HEK293 (cell line): ENCODE measurements at regions not wholly inside any gene's neighbourhood (a gene's known extent, or its start where the extent isn't known, plus 50 kb on each side); places are given as distances from the start of the nearest gene placed in this dataset.

Experiments
- CTCF ChIA-PET: fragments of 350-600 bp; formaldehyde crosslinking; extraction: SDS; loops from one replicate; lab custom pipeline; 2021; ENCODE audit warnings: antibody characterized with exemption; lab: Yijun Ruan, JAX
- POLR2A ChIA-PET: fragments of 300-600 bp; formaldehyde crosslinking; extraction: SDS; loops from one replicate; lab custom pipeline; 2020; ENCODE audit warnings: antibody characterized with exemption, inconsistent platforms; lab: Yijun Ruan, JAX
- H3K27ac ChIP-seq: fragments of 200-500 bp; sonication (Bioruptor generic); 2 replicates; pipeline ENCODE4 v1.5.1; 2014; ENCODE audit warnings: low read depth, low read length, control low read depth, inconsistent platforms; ENCODE audit errors: extremely low read depth
- H3K36me3 ChIP-seq, 2 experiments: fragments of 200-500 bp in 1 of 2; sonication (Bioruptor generic) in 1 of 2; 1 replicate in 1 of 2; 2 replicates in 1 of 2; pipeline ENCODE4 v1.5.1; 2014 to 2017; ENCODE audit warnings: inconsistent platforms in 2 of 2, low read length in 2 of 2; ENCODE audit not compliant: control insufficient read depth in 2 of 2, insufficient read depth in 1 of 2
- H3K4me1 ChIP-seq: fragments of 200-500 bp; sonication (Bioruptor generic); 2 replicates; pipeline ENCODE4 v1.5.1; 2014; ENCODE audit warnings: mild to moderate bottlenecking, low read length, inconsistent platforms; ENCODE audit not compliant: control insufficient read depth, insufficient read depth
- H3K4me3 ChIP-seq: 2 replicates; pipeline ENCODE4 v1.5.1; 2011; ENCODE audit warnings: low read depth, mild to moderate bottlenecking, control low read depth, low read length, moderate library complexity
- H3K9me3 ChIP-seq: fragments of 200-500 bp; sonication (Bioruptor generic); 2 replicates; pipeline ENCODE4 v1.5.1; 2014; ENCODE audit warnings: low read depth, low read length, inconsistent platforms; ENCODE audit not compliant: control insufficient read depth, insufficient read depth
- ATF2 ChIP-seq: fragments of 450-650 bp; formaldehyde crosslinking; IDR thresholded peaks from 2 replicates; pipeline ENCODE4 v1.5.1; 2016; ENCODE audit warnings: missing biosample characterization, missing genetic modification characterization, low read depth
- BCL11B ChIP-seq: fragments of 450-650 bp; formaldehyde crosslinking; IDR thresholded peaks from 2 replicates; pipeline ENCODE4 v1.5.1; 2016; ENCODE audit warnings: low read depth, missing biosample characterization, missing genetic modification characterization
- KLF1 ChIP-seq: fragments of 450-650 bp; formaldehyde crosslinking; IDR thresholded peaks from 2 replicates; pipeline ENCODE4 v1.5.1; 2016; ENCODE audit warnings: missing biosample characterization, missing genetic modification characterization
- KLF10 ChIP-seq: fragments of 450-650 bp; IDR thresholded peaks from 2 replicates; pipeline ENCODE4 v1.5.1; 2018; ENCODE audit warnings: missing biosample characterization, mild to moderate bottlenecking, missing genetic modification characterization
- KLF7 ChIP-seq: fragments of 450-650 bp; formaldehyde crosslinking; IDR thresholded peaks from 2 replicates; pipeline ENCODE4 v1.5.1; 2016; ENCODE audit warnings: missing biosample characterization, missing genetic modification characterization, borderline replicate concordance
- SETDB1 ChIP-seq: IDR thresholded peaks from one replicate; pipeline ENCODE4 v1.6.1; 2017; ENCODE audit warnings: mild to moderate bottlenecking, low read length, moderate library complexity, mixed read lengths; ENCODE audit not compliant: insufficient read length
- SP3 ChIP-seq: fragments of 450-650 bp; formaldehyde crosslinking; IDR thresholded peaks from 2 replicates; pipeline ENCODE4 v1.5.1; 2016; ENCODE audit warnings: missing biosample characterization, missing genetic modification characterization
- WT1 ChIP-seq: fragments of 450-650 bp; formaldehyde crosslinking; IDR thresholded peaks from 2 replicates; pipeline ENCODE4 v1.5.1; 2016; ENCODE audit warnings: missing biosample characterization, missing genetic modification characterization
- ZBTB1 ChIP-seq: fragments of 450-650 bp; formaldehyde crosslinking; IDR thresholded peaks from 2 replicates; pipeline ENCODE4 v1.5.1; 2016; ENCODE audit warnings: missing biosample characterization, missing genetic modification characterization
- ZFP3 ChIP-seq: fragments of 450-650 bp; formaldehyde crosslinking; IDR thresholded peaks from 2 replicates; pipeline ENCODE4 v1.5.1; 2016; ENCODE audit warnings: low read depth, missing biosample characterization, missing genetic modification characterization
- ZNF114 ChIP-seq: fragments of 450-650 bp; formaldehyde crosslinking; IDR thresholded peaks from 2 replicates; pipeline ENCODE4 v1.5.0; 2017; ENCODE audit warnings: missing biosample characterization, missing genetic modification characterization
- ZNF138 ChIP-seq: fragments of 450-650 bp; formaldehyde crosslinking; IDR thresholded peaks from 2 replicates; pipeline ENCODE4 v1.5.1; 2016; ENCODE audit warnings: missing biosample characterization, missing genetic modification characterization, borderline replicate concordance
- ZNF140 ChIP-seq: fragments of 450-650 bp; formaldehyde crosslinking; IDR thresholded peaks from 2 replicates; pipeline ENCODE4 v1.5.1; 2016; ENCODE audit warnings: missing biosample characterization, missing genetic modification characterization
- ZNF239 ChIP-seq: fragments of 450-650 bp; formaldehyde crosslinking; IDR thresholded peaks from 2 replicates; pipeline ENCODE4 v1.5.1; 2016; ENCODE audit warnings: missing biosample characterization, missing genetic modification characterization
- ZNF266 ChIP-seq: fragments of 450-650 bp; formaldehyde crosslinking; IDR thresholded peaks from 2 replicates; pipeline ENCODE4 v1.5.1; 2016; ENCODE audit warnings: missing biosample characterization, missing genetic modification characterization, low read depth
- ZNF280C ChIP-seq: fragments of 450-650 bp; formaldehyde crosslinking; IDR thresholded peaks from 2 replicates; pipeline ENCODE4 v1.5.1; 2016; ENCODE audit warnings: missing biosample characterization, missing genetic modification characterization
- ZNF394 ChIP-seq: fragments of 450-650 bp; formaldehyde crosslinking; IDR thresholded peaks from 2 replicates; pipeline ENCODE4 v1.5.1; 2016; ENCODE audit warnings: missing biosample characterization, missing genetic modification characterization, mild to moderate bottlenecking, moderate library complexity, borderline replicate concordance
- ZNF518A ChIP-seq: fragments of 450-650 bp; formaldehyde crosslinking; conservative IDR thresholded peaks from 2 replicates; pipeline ENCODE4 v1.5.1; 2016; ENCODE audit warnings: low read depth, missing biosample characterization, missing genetic modification characterization
- ZNF645 ChIP-seq: fragments of 450-650 bp; formaldehyde crosslinking; IDR thresholded peaks from 2 replicates; pipeline ENCODE4; 2016; ENCODE audit warnings: missing biosample characterization, missing genetic modification characterization
- ZNF658 ChIP-seq: fragments of 450-650 bp; formaldehyde crosslinking; IDR thresholded peaks from 2 replicates; pipeline ENCODE4; 2016; ENCODE audit warnings: missing biosample characterization, missing genetic modification characterization
- ZNF76 ChIP-seq: fragments of 450-650 bp; formaldehyde crosslinking; IDR thresholded peaks from 2 replicates; pipeline ENCODE4; 2016; ENCODE audit warnings: low read depth, missing biosample characterization, missing genetic modification characterization, borderline replicate concordance
- ZSCAN30 ChIP-seq: fragments of 450-650 bp; IDR thresholded peaks from 2 replicates; pipeline ENCODE4 v1.5.1; 2018; ENCODE audit warnings: missing biosample characterization, mild to moderate bottlenecking, missing genetic modification characterization, moderate library complexity

- CTCF ChIA-PET: interaction anchor here (0.6 kb wide), 1 partner anchor 140 kb away, joined by 3 read pairs; no protein-coding TSS in a partner anchor
- H3K27ac ChIP-seq: no peak overlapping the region
Measured at GRCh38 chr4:62191451-62192240, 991.5 kb downstream of the ADGRL3 start.

GRCh38 chr4:62170235-62170634, 970.1 kb downstream of the ADGRL3 start:
- no peak for TF ChIP-seq ZSCAN30 (tag by site-specific recombination)
- no peak for TF ChIP-seq SETDB1
- TF ChIP-seq ZFP3: no peak
- TF ChIP-seq KLF10 (tag by site-specific recombination): no peak
- no peak for TF ChIP-seq ZNF280C (tag by site-specific recombination)
- no peak for TF ChIP-seq ZNF658
- no peak for TF ChIP-seq ZNF114
- no peak for TF ChIP-seq ZNF140
- no peaks in the 10 kb centered on the region for H3K36me3 ChIP-seq
- ChIA-PET POLR2A (no interaction called here), CTCF (no interaction called here)
- no peaks in the 10 kb centered on the region for H3K9me3 ChIP-seq
- H3K27ac ChIP-seq: no peak overlapping the region
- H3K4me3 ChIP-seq: no peak overlapping the region
- H3K4me1 ChIP-seq: no peaks in the 10 kb centered on the region

More at GRCh38 chr4:62191451-62192240, 991.5 kb downstream of the ADGRL3 start:
- Histone ChIP-seq H3K9me3 (no peaks in the 10 kb centered on the region), H3K36me3 (no peaks in the 10 kb centered on the region), H3K4me1 (no peaks in the 10 kb centered on the region), H3K4me3 (no peak overlapping the region)
- POLR2A ChIA-PET: no interaction called here
- no peak for TF ChIP-seq ZBTB1 (tag by site-specific recombination)
- TF ChIP-seq ZNF239 (tag by site-specific recombination): no peak
- no peak for TF ChIP-seq ZNF266 (tag by site-specific recombination)
- no peak for TF ChIP-seq ZNF645 (tag by site-specific recombination)
- no peak for TF ChIP-seq WT1 (tag by site-specific recombination)
- no peak for TF ChIP-seq ZNF394 (tag by site-specific recombination)
- TF ChIP-seq ZNF138: no peak
- no peak for TF ChIP-seq ZNF140
- no peak for TF ChIP-seq BCL11B
- no peak for TF ChIP-seq ATF2 (tag by site-specific recombination)

GRCh38 chr4:62168681-62169080, 968.6 kb downstream of the ADGRL3 start:
- POLR2A ChIA-PET: no interaction called here
- TF ChIP-seq KLF7 (tag by site-specific recombination) (no peak), ZNF76 (tag by site-specific recombination) (no peak), KLF1 (tag by site-specific recombination) (no peak), ZNF518A (tag by site-specific recombination) (no peak), SP3 (no peak)

More at GRCh38 chr4:62168681-62169080, 968.6 kb downstream of the ADGRL3 start:
- Histone ChIP-seq H3K9me3 (no peaks in the 10 kb centered on the region), H3K36me3 (no peaks in the 10 kb centered on the region), H3K4me3 (no peak overlapping the region), H3K27ac (no peak overlapping the region), H3K4me1 (no peaks in the 10 kb centered on the region)
- CTCF ChIA-PET: interaction anchor here (0.9 kb wide), 1 partner anchor 14 kb away, joined by 3 read pairs; no protein-coding TSS in a partner anchor
